OCI-LY1 (cell line): ENCODE measurements at regions not wholly inside any gene's neighbourhood (a gene's known extent, or its start where the extent isn't known, plus 50 kb on each side); places are given as distances from the start of the nearest gene placed in this dataset.

Experiments used
- H2AFZ ChIP-seq: fragments of 200-600 bp; sonication (generic), shearing (Covaris generic); 2 replicates; pipeline ENCODE4 v1.6.0; 2014; ENCODE audit warnings: antibody characterized with exemption, mild to moderate bottlenecking, low read length
- H3F3A ChIP-seq: fragments of 200-600 bp; sonication (generic), shearing (Covaris generic); 2 replicates; pipeline ENCODE4 v1.6.0; 2014; ENCODE audit warnings: mild to moderate bottlenecking, antibody characterized with exemption, low read length, moderate library complexity; ENCODE audit not compliant: insufficient read depth
- H3K27ac ChIP-seq: fragments of 200-600 bp; sonication (generic); 2 replicates; pipeline ENCODE4 v1.5.1; 2014; ENCODE audit warnings: low read length, mixed run types, mild to moderate bottlenecking, low read depth; ENCODE audit not compliant: poor library complexity, severe bottlenecking
- H3K27me3 ChIP-seq: fragments of 200-600 bp; sonication (generic); 2 replicates; pipeline ENCODE4 v1.6.0; 2014; ENCODE audit warnings: antibody characterized with exemption, mild to moderate bottlenecking, low read length, moderate library complexity; ENCODE audit not compliant: insufficient read depth
- H3K36me3 ChIP-seq: fragments of 200-600 bp; sonication (generic); 2 replicates; pipeline ENCODE4 v1.6.1; 2014; ENCODE audit warnings: mild to moderate bottlenecking, antibody characterized with exemption, low read length, moderate library complexity, mixed read lengths; ENCODE audit not compliant: insufficient read depth
- H3K4me1 ChIP-seq: fragments of 200-600 bp; sonication (generic); 2 replicates; pipeline ENCODE4 v1.5.1; 2014; ENCODE audit warnings: mild to moderate bottlenecking, low read length, moderate library complexity; ENCODE audit not compliant: insufficient read depth, severe bottlenecking
- H3K4me2 ChIP-seq: fragments of 200-600 bp; sonication (generic), shearing (Covaris generic); 2 replicates; pipeline ENCODE4 v1.6.1; 2014; ENCODE audit warnings: low read length
- H3K4me3 ChIP-seq: fragments of 200-600 bp; sonication (generic); 2 replicates; pipeline ENCODE4 v1.5.1; 2014; ENCODE audit warnings: low read length, low read depth, mild to moderate bottlenecking, mixed read lengths; ENCODE audit not compliant: poor library complexity, severe bottlenecking
- H3K79me2 ChIP-seq: fragments of 200-600 bp; shearing (Covaris generic); 2 replicates; pipeline ENCODE4 v1.6.1; 2016; ENCODE audit warnings: mixed run types, low read length, mixed read lengths; ENCODE audit not compliant: insufficient read depth
- H3K9ac ChIP-seq: fragments of 200-600 bp; sonication (generic), shearing (Covaris generic); 2 replicates; pipeline ENCODE4 v1.6.1; 2014; ENCODE audit warnings: mild to moderate bottlenecking, low read length, mixed read lengths
- H3K9me2 ChIP-seq: fragments of 200-600 bp; sonication (generic), shearing (Covaris generic); 2 replicates; pipeline ENCODE4 v1.6.1; 2014; ENCODE audit warnings: low read depth, mild to moderate bottlenecking, low read length, mixed read lengths
- H3K9me3 ChIP-seq: fragments of 200-600 bp; shearing (Covaris generic); 2 replicates; pipeline ENCODE4 v1.6.1; 2014; ENCODE audit warnings: low read length, mixed read lengths
- H4K20me1 ChIP-seq: fragments of 200-600 bp; sonication (generic), shearing (Covaris generic); 2 replicates; pipeline ENCODE4 v1.6.0; 2016; ENCODE audit warnings: mild to moderate bottlenecking, low read length; ENCODE audit not compliant: insufficient read depth
- CTCF ChIP-seq: fragments of 200-600 bp; sonication (generic), shearing (Covaris generic); IDR thresholded peaks from 2 replicates; pipeline ENCODE4 v1.5.1; 2017; ENCODE audit warnings: mild to moderate bottlenecking, antibody characterized with exemption, low read length, moderate library complexity, mixed read lengths
- EZH2 ChIP-seq: fragments of 200-600 bp; sonication (generic), shearing (Covaris generic); IDR thresholded peaks from 2 replicates; pipeline ENCODE4 v1.8.0; 2017; ENCODE audit warnings: borderline replicate concordance, mixed run types, mild to moderate bottlenecking, antibody characterized with exemption, low read length, moderate library complexity, mixed read lengths

- Histone ChIP-seq H3K4me3 (no peak overlapping the region), H3K9me2 (no peaks in the 10 kb centered on the region), H3K36me3 (no peaks in the 10 kb centered on the region), H2AFZ (no peak overlapping the region), H3K9me3 (no peaks in the 10 kb centered on the region), H3K27me3 (no peaks in the 10 kb centered on the region), H3K79me2 (no peaks in the 10 kb centered on the region), H3K27ac (no peak overlapping the region), H3K9ac (no peak overlapping the region), H4K20me1 (no peaks in the 10 kb centered on the region), H3F3A (no peaks in the 10 kb centered on the region), H3K4me2 (no peak overlapping the region), H3K4me1 (no peaks in the 10 kb centered on the region)
- TF ChIP-seq EZH2: no peak
- no peak for TF ChIP-seq CTCF
Observed at GRCh38 chr15:35624881-35625280, 78.9 kb upstream of the DPH6 start.

- Histone ChIP-seq H3K4me2 (no peak overlapping the region), H3F3A (no peaks in the 10 kb centered on the region), H3K79me2 (no peaks in the 10 kb centered on the region), H3K27me3 (no peaks in the 10 kb centered on the region), H3K9me3 (no peaks in the 10 kb centered on the region), H3K4me3 (no peak overlapping the region), H3K9me2 (no peaks in the 10 kb centered on the region), H3K27ac (no peak overlapping the region), H2AFZ (no peak overlapping the region), H3K36me3 (no peaks in the 10 kb centered on the region), H3K4me1 (no peaks in the 10 kb centered on the region), H4K20me1 (no peaks in the 10 kb centered on the region), H3K9ac (no peak overlapping the region)
- no peak for TF ChIP-seq CTCF
- no peak for TF ChIP-seq EZH2
Observed at GRCh38 chr15:35626571-35627318, 80.8 kb upstream of the DPH6 start.

GRCh38 chr15:35627696-35628095, 81.7 kb upstream of the DPH6 start:
- no peaks in the 10 kb centered on the region for H3K79me2 ChIP-seq
- no peaks in the 10 kb centered on the region for H4K20me1 ChIP-seq
- no peaks in the 10 kb centered on the region for H3K27me3 ChIP-seq
- H3K36me3 ChIP-seq: no peaks in the 10 kb centered on the region
- no peaks in the 10 kb centered on the region for H3K4me1 ChIP-seq
- no peak overlapping the region for H2AFZ ChIP-seq
- H3F3A ChIP-seq: no peaks in the 10 kb centered on the region
- no peak overlapping the region for H3K27ac ChIP-seq
- H3K9me3 ChIP-seq: no peaks in the 10 kb centered on the region
- no peak overlapping the region for H3K4me3 ChIP-seq
- TF ChIP-seq CTCF (no peak), EZH2 (no peak)
- H3K9me2 ChIP-seq: no peaks in the 10 kb centered on the region
- no peak overlapping the region for H3K9ac ChIP-seq
- no peak overlapping the region for H3K4me2 ChIP-seq
